ENCODE measurements at regions not wholly inside any gene's neighbourhood (a gene's known extent, or its start where the extent isn't known, plus 50 kb on each side); places are given as distances from the start of the nearest gene placed in this dataset.
A peak's percentile ranks its signal among the peaks of the same experiment; 100 is the strongest.

GRCh38 chr12:89235189-89235993 is 116.9 kb downstream of the DUSP6 start:
- TF ChIP-seq, protein P1, sequence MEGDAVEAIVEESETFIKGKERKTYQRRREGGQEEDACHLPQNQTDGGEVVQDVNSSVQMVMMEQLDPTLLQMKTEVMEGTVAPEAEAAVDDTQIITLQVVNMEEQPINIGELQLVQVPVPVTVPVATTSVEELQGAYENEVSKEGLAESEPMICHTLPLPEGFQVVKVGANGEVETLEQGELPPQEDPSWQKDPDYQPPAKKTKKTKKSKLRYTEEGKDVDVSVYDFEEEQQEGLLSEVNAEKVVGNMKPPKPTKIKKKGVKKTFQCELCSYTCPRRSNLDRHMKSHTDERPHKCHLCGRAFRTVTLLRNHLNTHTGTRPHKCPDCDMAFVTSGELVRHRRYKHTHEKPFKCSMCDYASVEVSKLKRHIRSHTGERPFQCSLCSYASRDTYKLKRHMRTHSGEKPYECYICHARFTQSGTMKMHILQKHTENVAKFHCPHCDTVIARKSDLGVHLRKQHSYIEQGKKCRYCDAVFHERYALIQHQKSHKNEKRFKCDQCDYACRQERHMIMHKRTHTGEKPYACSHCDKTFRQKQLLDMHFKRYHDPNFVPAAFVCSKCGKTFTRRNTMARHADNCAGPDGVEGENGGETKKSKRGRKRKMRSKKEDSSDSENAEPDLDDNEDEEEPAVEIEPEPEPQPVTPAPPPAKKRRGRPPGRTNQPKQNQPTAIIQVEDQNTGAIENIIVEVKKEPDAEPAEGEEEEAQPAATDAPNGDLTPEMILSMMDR (IDR thresholded peaks at IDR 0.05), result peak in 1 of 12 donors; percentile 18
- no peak for TF ChIP-seq POLR2A (IDR thresholded peaks at IDR 0.05)

All from heart left ventricle (tissue), 13 donors.